ENCODE measurements at regions not wholly inside any gene's neighbourhood (a gene's known extent, or its start where the extent isn't known, plus 50 kb on each side); places are given as distances from the start of the nearest gene placed in this dataset.

DNA sequence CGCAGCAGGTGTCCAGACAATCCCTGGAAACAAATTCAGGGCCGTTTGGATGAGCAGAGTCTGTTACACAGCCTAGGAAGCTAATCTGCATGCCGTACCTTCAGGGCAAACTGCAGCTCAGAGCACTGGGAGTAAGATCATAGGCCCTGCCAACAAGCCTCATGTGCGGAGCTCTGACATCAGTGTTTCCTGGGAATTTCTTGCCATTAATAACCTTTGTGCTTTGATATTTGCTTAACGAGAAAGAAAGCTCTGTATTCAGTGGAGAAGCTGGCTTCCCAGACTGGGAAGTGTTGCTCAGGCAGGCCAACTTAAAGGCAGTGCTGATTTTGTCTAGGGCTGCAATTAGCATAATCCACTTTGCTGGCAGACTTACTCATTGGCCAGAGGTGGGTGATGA lies 116.1 kb upstream of the KLHL25 start:
- Histone ChIP-seq H3K27ac (ENCODE audit: low read length) (no peak overlapping the region), H3K4me3 (ENCODE audit: low read length) (no peak overlapping the region), H3K27me3 (ENCODE audit: low read depth, low read length) (peaks cover 76% of the 10 kb centered on the region), H3K9ac (ENCODE audit: low read length) (no peak overlapping the region), H3K79me2 (ENCODE audit: low read length) (no peaks in the 10 kb centered on the region), H3K9me3 (ENCODE audit: insufficient read depth, low read length) (no peaks in the 10 kb centered on the region), H3K36me3 (replicated peaks; ENCODE audit: low read depth, low read length) (no peaks in the 10 kb centered on the region), H2AFZ (ENCODE audit: low read depth, low read length) (no peak overlapping the region), H3K4me1 (ENCODE audit: low read length) (peaks cover 13% of the 10 kb centered on the region), H4K20me1 (ENCODE audit: insufficient read depth, low read length) (no peaks in the 10 kb centered on the region), H3K4me2 (ENCODE audit: low read length) (no peak overlapping the region)
- no peak for TF ChIP-seq EZH2phosphoT487 (IDR thresholded peaks at IDR 0.05; ENCODE audit: low read depth)
- TF ChIP-seq, protein P1, sequence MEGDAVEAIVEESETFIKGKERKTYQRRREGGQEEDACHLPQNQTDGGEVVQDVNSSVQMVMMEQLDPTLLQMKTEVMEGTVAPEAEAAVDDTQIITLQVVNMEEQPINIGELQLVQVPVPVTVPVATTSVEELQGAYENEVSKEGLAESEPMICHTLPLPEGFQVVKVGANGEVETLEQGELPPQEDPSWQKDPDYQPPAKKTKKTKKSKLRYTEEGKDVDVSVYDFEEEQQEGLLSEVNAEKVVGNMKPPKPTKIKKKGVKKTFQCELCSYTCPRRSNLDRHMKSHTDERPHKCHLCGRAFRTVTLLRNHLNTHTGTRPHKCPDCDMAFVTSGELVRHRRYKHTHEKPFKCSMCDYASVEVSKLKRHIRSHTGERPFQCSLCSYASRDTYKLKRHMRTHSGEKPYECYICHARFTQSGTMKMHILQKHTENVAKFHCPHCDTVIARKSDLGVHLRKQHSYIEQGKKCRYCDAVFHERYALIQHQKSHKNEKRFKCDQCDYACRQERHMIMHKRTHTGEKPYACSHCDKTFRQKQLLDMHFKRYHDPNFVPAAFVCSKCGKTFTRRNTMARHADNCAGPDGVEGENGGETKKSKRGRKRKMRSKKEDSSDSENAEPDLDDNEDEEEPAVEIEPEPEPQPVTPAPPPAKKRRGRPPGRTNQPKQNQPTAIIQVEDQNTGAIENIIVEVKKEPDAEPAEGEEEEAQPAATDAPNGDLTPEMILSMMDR (IDR thresholded peaks at IDR 0.05; ENCODE audit: low read depth, low read length) = no peak

DNA sequence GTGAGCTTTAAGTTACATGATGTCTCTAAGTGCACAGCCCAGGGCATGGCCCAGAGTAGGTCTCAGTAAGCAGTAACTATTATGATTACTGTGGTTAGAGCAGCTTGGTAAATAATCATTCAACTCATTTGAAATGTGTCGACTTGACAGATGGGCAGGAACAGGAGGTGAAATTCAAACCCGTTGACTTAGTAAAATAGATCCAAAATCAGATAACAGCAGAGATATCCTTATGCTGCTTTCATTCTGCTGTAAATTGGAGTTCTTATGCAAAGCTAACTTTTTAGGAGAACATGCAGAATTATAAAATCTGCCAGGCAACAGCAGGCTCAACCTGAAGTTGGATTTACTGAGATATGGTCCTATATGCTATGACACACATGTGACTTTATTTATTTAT lies 118.7 kb upstream of the KLHL25 start:
- TF ChIP-seq EZH2phosphoT487 (IDR thresholded peaks at IDR 0.05; ENCODE audit: low read depth) = no peak
- TF ChIP-seq, protein P1 (IDR thresholded peaks at IDR 0.05; ENCODE audit: low read depth, low read length) = no peak
- Histone ChIP-seq H3K4me1 (ENCODE audit: low read length) (peaks cover 21% of the 10 kb centered on the region), H3K9ac (ENCODE audit: low read length) (no peak overlapping the region)

DNA sequence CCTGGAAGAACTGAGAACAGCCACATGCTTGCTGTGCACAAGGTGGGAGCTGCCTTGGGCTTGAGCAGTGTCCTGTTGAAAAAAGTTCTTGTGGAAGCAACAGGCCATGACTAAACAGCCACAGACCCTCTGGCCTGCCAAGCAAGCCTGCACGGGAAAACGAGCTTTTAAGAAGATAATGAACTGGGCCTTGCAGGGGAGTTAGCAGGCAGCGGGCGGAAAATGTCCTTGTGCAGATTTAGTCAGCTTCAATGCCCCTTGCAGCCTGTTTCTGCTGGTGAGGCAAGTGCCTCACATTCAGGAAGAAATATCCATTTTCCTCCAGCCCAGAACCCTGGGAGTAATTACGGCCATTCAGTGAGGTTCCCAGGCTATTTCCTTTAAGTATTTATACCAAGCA lies 126.2 kb upstream of the KLHL25 start:
- H3K9me3 ChIP-seq (ENCODE audit: insufficient read depth, low read length) = peaks cover 22% of the 10 kb centered on the region
- no peak overlapping the region for H2AFZ ChIP-seq (ENCODE audit: low read depth, low read length)
- peaks cover 3% of the 10 kb centered on the region for H3K36me3 ChIP-seq (replicated peaks; ENCODE audit: low read depth, low read length)
- peaks cover 14% of the 10 kb centered on the region for H3K4me1 ChIP-seq (ENCODE audit: low read length)
- H4K20me1 ChIP-seq (ENCODE audit: insufficient read depth, low read length) = no peaks in the 10 kb centered on the region
- H3K4me3 ChIP-seq (ENCODE audit: low read length) = no peak overlapping the region
- H3K79me2 ChIP-seq (ENCODE audit: low read length) = no peaks in the 10 kb centered on the region
- H3K27ac ChIP-seq (ENCODE audit: low read length) = no peak overlapping the region
- no peak overlapping the region for H3K9ac ChIP-seq (ENCODE audit: low read length)
- H3K4me2 ChIP-seq (ENCODE audit: low read length) = no peak overlapping the region
- TF ChIP-seq, protein P1 (IDR thresholded peaks at IDR 0.05; ENCODE audit: low read depth, low read length) = no peak
- no peak for TF ChIP-seq EZH2phosphoT487 (IDR thresholded peaks at IDR 0.05; ENCODE audit: low read depth)
- H3K27me3 ChIP-seq (ENCODE audit: low read depth, low read length) = peaks cover 78% of the 10 kb centered on the region

More for the DNA sequence above, 118.7 kb upstream of the KLHL25 start:
- Histone ChIP-seq H3K27ac (ENCODE audit: low read length) (no peak overlapping the region), H3K4me2 (ENCODE audit: low read length) (no peak overlapping the region), H3K36me3 (replicated peaks; ENCODE audit: low read depth, low read length) (peaks cover 3% of the 10 kb centered on the region), H3K27me3 (ENCODE audit: low read depth, low read length) (peaks cover 77% of the 10 kb centered on the region), H3K79me2 (ENCODE audit: low read length) (no peaks in the 10 kb centered on the region), H2AFZ (ENCODE audit: low read depth, low read length) (no peak overlapping the region), H3K9me3 (ENCODE audit: insufficient read depth, low read length) (peaks cover 14% of the 10 kb centered on the region), H3K4me3 (ENCODE audit: low read length) (no peak overlapping the region), H4K20me1 (ENCODE audit: insufficient read depth, low read length) (no peaks in the 10 kb centered on the region)

DNA sequence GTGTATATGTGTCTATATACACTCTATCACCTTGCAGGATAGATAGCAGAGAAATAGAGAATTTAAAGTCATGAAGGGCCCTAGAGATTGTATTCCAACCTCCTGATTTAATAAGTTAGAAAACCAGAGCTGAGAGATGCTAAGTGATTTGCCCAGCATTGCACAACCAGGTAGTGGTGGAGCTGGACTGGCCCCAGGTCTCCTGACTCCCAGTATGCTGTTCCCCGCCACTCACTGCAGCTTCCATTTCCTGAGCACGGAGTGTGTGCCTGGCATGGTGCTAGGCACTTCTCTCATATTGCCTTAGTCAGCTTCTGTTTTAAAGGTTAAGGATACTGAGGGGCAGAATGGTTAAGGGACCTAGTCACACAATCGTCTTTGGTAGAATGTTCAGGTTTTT lies 129.4 kb upstream of the KLHL25 start:
- Histone ChIP-seq H3K4me3 (ENCODE audit: low read length) (no peak overlapping the region), H3K27ac (ENCODE audit: low read length) (no peak overlapping the region), H3K4me2 (ENCODE audit: low read length) (no peak overlapping the region), H3K9ac (ENCODE audit: low read length) (no peak overlapping the region), H3K36me3 (replicated peaks; ENCODE audit: low read depth, low read length) (no peaks in the 10 kb centered on the region), H3K79me2 (ENCODE audit: low read length) (no peaks in the 10 kb centered on the region), H3K27me3 (ENCODE audit: low read depth, low read length) (peaks cover 82% of the 10 kb centered on the region), H4K20me1 (ENCODE audit: insufficient read depth, low read length) (0 out of 2 replicates have a peak, but pooled peaks cover 6% of the 10 kb centered on the region), H2AFZ (ENCODE audit: low read depth, low read length) (no peak overlapping the region), H3K4me1 (ENCODE audit: low read length) (no peaks in the 10 kb centered on the region), H3K9me3 (ENCODE audit: insufficient read depth, low read length) (peaks cover 6% of the 10 kb centered on the region; the same call in 1 of the 2 replicates)
- TF ChIP-seq, protein P1 (IDR thresholded peaks at IDR 0.05; ENCODE audit: low read depth, low read length) = no peak
- no peak for TF ChIP-seq EZH2phosphoT487 (IDR thresholded peaks at IDR 0.05; ENCODE audit: low read depth)
